PC-9 (cell line): ENCODE measurements at regions not wholly inside any gene's neighbourhood (a gene's known extent, or its start where the extent isn't known, plus 50 kb on each side); places are given as distances from the start of the nearest gene placed in this dataset.

Experiments used
- BruUV-seq: library from RNA; stranded (reverse); fragments of 400-500 nt; replicated peaks from 2 replicates; lab custom pipeline; 2021; lab: Mats Ljungman, UMichigan
- CTCF ChIA-PET: fragments of 300-600 bp; sonication (Branson Sonifier 250); formaldehyde crosslinking; loops from one replicate; lab custom pipeline; 2022; ENCODE audit warnings: antibody characterized with exemption; lab: Charles Lee
- POLR2A ChIA-PET: fragments of 300-600 bp; sonication (Branson Sonifier 250); formaldehyde crosslinking; loops from one replicate; lab custom pipeline; 2022; ENCODE audit warnings: antibody characterized with exemption; ENCODE audit not compliant: unreplicated experiment; lab: Charles Lee
- DNase-seq, 2 experiments: peaks; one replicate each; pipeline versions ENCODE4 v3.0.0 to v3.0.0-alpha.2; 2015 to 2022; ENCODE audit warnings: mixed read lengths in 1 of 2
- H2AFZ ChIP-seq: fragments of 200-600 bp; sonication (generic); 2 replicates; pipeline ENCODE4 v1.8.1; 2017; ENCODE audit warnings: antibody characterized with exemption
- H3F3A ChIP-seq: fragments of 200-600 bp; sonication (generic); 2 replicates; pipeline ENCODE4 v1.8.1; 2017; ENCODE audit warnings: antibody characterized with exemption, mild to moderate bottlenecking, low read depth; ENCODE audit not compliant: insufficient read depth
- H3K27ac ChIP-seq: fragments of 200-600 bp; sonication (generic); 2 replicates; pipeline ENCODE4 v1.6.1; 2016; ENCODE audit warnings: mixed run types
- H3K27me3 ChIP-seq: fragments of 200-600 bp; sonication (generic); 2 replicates; pipeline ENCODE4 v1.6.1; 2016; ENCODE audit warnings: low read depth, mixed run types; ENCODE audit not compliant: insufficient read depth
- H3K36me3 ChIP-seq: fragments of 200-600 bp; sonication (generic); 2 replicates; pipeline ENCODE4 v1.6.1; 2016; ENCODE audit warnings: low read depth, mixed run types
- H3K4me1 ChIP-seq: fragments of 200-600 bp; sonication (generic); replicated peaks from 2 replicates; pipeline ENCODE4 v1.6.1; 2016; ENCODE audit warnings: mixed run types; ENCODE audit not compliant: insufficient read depth
- H3K4me2 ChIP-seq: fragments of 200-600 bp; sonication (generic); 2 replicates; pipeline ENCODE4 v1.6.1; 2017; ENCODE audit warnings: mixed run types
- H3K4me3 ChIP-seq: fragments of 200-600 bp; sonication (generic); 2 replicates; pipeline ENCODE4 v1.6.1; 2016; ENCODE audit warnings: mixed run types
- H3K79me2 ChIP-seq: fragments of 200-600 bp; sonication (generic); 2 replicates; pipeline ENCODE4 v1.6.1; 2017; ENCODE audit warnings: low read depth, mixed run types
- H3K9me2 ChIP-seq: fragments of 200-600 bp; sonication (generic); 2 replicates; pipeline ENCODE4 v1.8.1; 2017; ENCODE audit warnings: mild to moderate bottlenecking; ENCODE audit not compliant: insufficient read depth
- H3K9me3 ChIP-seq: fragments of 200-600 bp; sonication (generic); 2 replicates; pipeline ENCODE4 v1.8.1; 2016; ENCODE audit warnings: low read depth; ENCODE audit not compliant: insufficient read depth
- H4K20me1 ChIP-seq: fragments of 200-600 bp; sonication (generic); 2 replicates; pipeline ENCODE4 v1.8.1; 2017; ENCODE audit not compliant: insufficient read depth
- CTCF ChIP-seq: fragments of 200-600 bp; sonication (generic); conservative IDR thresholded peaks from 2 replicates; pipeline ENCODE4 v1.6.1; 2017; ENCODE audit warnings: mixed run types, antibody characterized with exemption, mild to moderate bottlenecking, moderate library complexity
- EZH2 ChIP-seq: fragments of 200-600 bp; sonication (generic); IDR thresholded peaks from 2 replicates; pipeline ENCODE4 v1.8.0; 2017; ENCODE audit warnings: antibody characterized with exemption, low read depth
- intact Hi-C: fragments of 100-400 bp; cut with micrococcal nuclease; formaldehyde crosslinking; loops from one replicate; pipeline ENCODE4 v1.10.0; 2022; ENCODE audit not compliant: unreplicated experiment

- BruUV-seq = no TSS peak
- Histone ChIP-seq H3K36me3 (no peaks in the 10 kb centered on the region), H3K4me1 (no peaks in the 10 kb centered on the region), H2AFZ (no peak overlapping the region), H3K4me3 (no peak overlapping the region), H3K27me3 (no peaks in the 10 kb centered on the region), H4K20me1 (no peaks in the 10 kb centered on the region), H3F3A (no peaks in the 10 kb centered on the region), H3K9me2 (no peaks in the 10 kb centered on the region; the same call in none of the 2 replicates), H3K9me3 (no peaks in the 10 kb centered on the region), H3K4me2 (no peak overlapping the region), H3K79me2 (no peaks in the 10 kb centered on the region), H3K27ac (no peak overlapping the region)
- TF ChIP-seq EZH2 (no peak), CTCF (no peak)
- no peak for DNase-seq
- intact Hi-C loops = no loop called here
- POLR2A ChIA-PET = no interaction called here
- CTCF ChIA-PET = no interaction called here
Measured at GRCh38 chr7:17069146-17069545, 187.4 kb upstream of the AGR3 start.

GRCh38 chr7:17070231-17070708 is 188.5 kb upstream of the AGR3 start:
- CTCF ChIA-PET = no interaction called here
- no peaks in the 10 kb centered on the region for H3K79me2 ChIP-seq
- no peaks in the 10 kb centered on the region; the same call in 1 of the 2 replicates for H3K9me2 ChIP-seq
- H3K9me3 ChIP-seq = no peaks in the 10 kb centered on the region
- no peak overlapping the region for H2AFZ ChIP-seq
- H3K4me3 ChIP-seq = no peak overlapping the region
- BruUV-seq = no TSS peak
- no peak overlapping the region for H3K4me2 ChIP-seq
- intact Hi-C loops = no loop called here
- H3K4me1 ChIP-seq = no peaks in the 10 kb centered on the region
- DNase-seq = no peak
- no peaks in the 10 kb centered on the region for H3F3A ChIP-seq
- H3K27ac ChIP-seq = no peak overlapping the region
- TF ChIP-seq EZH2 (no peak), CTCF (no peak)
- no peaks in the 10 kb centered on the region for H4K20me1 ChIP-seq
- no peaks in the 10 kb centered on the region for H3K36me3 ChIP-seq
- POLR2A ChIA-PET = no interaction called here
- no peaks in the 10 kb centered on the region for H3K27me3 ChIP-seq

GRCh38 chr7:17071866-17072265 is 190.1 kb upstream of the AGR3 start:
- H4K20me1 ChIP-seq = no peaks in the 10 kb centered on the region
- no peak for TF ChIP-seq CTCF
- TF ChIP-seq EZH2 = no peak
- ChIA-PET POLR2A (no interaction called here), CTCF (no interaction called here)
- H3K4me2 ChIP-seq = no peak overlapping the region
- no peaks in the 10 kb centered on the region for H3K4me1 ChIP-seq
- no peak overlapping the region for H3K27ac ChIP-seq
- no peaks in the 10 kb centered on the region; the same call in 1 of the 2 replicates for H3K9me2 ChIP-seq
- DNase-seq = no peak
- intact Hi-C loops = no loop called here
- no peaks in the 10 kb centered on the region for H3F3A ChIP-seq
- no peaks in the 10 kb centered on the region for H3K9me3 ChIP-seq
- no peaks in the 10 kb centered on the region for H3K36me3 ChIP-seq
- H3K27me3 ChIP-seq = no peaks in the 10 kb centered on the region
- no TSS peak for BruUV-seq
- no peaks in the 10 kb centered on the region for H3K79me2 ChIP-seq
- no peak overlapping the region for H3K4me3 ChIP-seq
- H2AFZ ChIP-seq = no peak overlapping the region
